Smooth muscle cell (in vitro differentiated cells): ENCODE measurements at regions not wholly inside any gene's neighbourhood (a gene's known extent, or its start where the extent isn't known, plus 50 kb on each side); places are given as distances from the start of the nearest gene placed in this dataset.

ENCODE experiments used
- DNase-seq: peaks from one replicate; lab custom pipeline; 2025; ENCODE audit not compliant: unreplicated experiment; lab: John Stamatoyannopoulos, UW
- H2AFZ ChIP-seq: fragments of 200-600 bp; sonication (generic); 2 replicates; pipeline ENCODE4 v1.6.0; 2016; ENCODE audit warnings: antibody characterized with exemption, low read depth, mild to moderate bottlenecking
- H3F3A ChIP-seq: fragments of 200-600 bp; sonication (generic); 2 replicates; pipeline ENCODE4 v1.6.0; 2017; ENCODE audit warnings: antibody characterized with exemption, low read depth
- H3K27ac ChIP-seq: fragments of 200-600 bp; sonication (generic); 2 replicates; pipeline ENCODE4 v1.5.1; 2016; ENCODE audit warnings: low read depth, mild to moderate bottlenecking
- H3K27me3 ChIP-seq: fragments of 200-600 bp; sonication (generic); 2 replicates; pipeline ENCODE4 v1.6.1; 2016; ENCODE audit warnings: low read depth, mild to moderate bottlenecking
- H3K36me3 ChIP-seq: fragments of 200-600 bp; sonication (generic); 2 replicates; pipeline ENCODE4 v1.5.1; 2016; ENCODE audit warnings: low read depth
- H3K4me1 ChIP-seq: fragments of 200-600 bp; sonication (generic); 2 replicates; pipeline ENCODE4 v1.5.1; 2016; ENCODE audit warnings: low read depth
- H3K4me2 ChIP-seq: fragments of 200-600 bp; sonication (generic); 2 replicates; pipeline ENCODE4 v1.6.0; 2016; ENCODE audit warnings: mild to moderate bottlenecking
- H3K4me3 ChIP-seq: fragments of 200-600 bp; sonication (generic); 2 replicates; pipeline ENCODE4 v1.5.1; 2016; ENCODE audit warnings: mild to moderate bottlenecking
- H3K79me2 ChIP-seq: fragments of 200-600 bp; sonication (generic); 2 replicates; pipeline ENCODE4 v1.6.0; 2016; ENCODE audit warnings: low read depth, mild to moderate bottlenecking
- H3K9ac ChIP-seq: fragments of 200-600 bp; sonication (generic); 2 replicates; pipeline ENCODE4 v1.6.0; 2016; ENCODE audit warnings: low read depth
- H3K9me3 ChIP-seq: fragments of 200-600 bp; sonication (generic); replicated peaks from 2 replicates; pipeline ENCODE4 v1.5.1; 2016; ENCODE audit warnings: low read depth
- H4K20me1 ChIP-seq: fragments of 200-600 bp; sonication (generic); 2 replicates; pipeline ENCODE4 v1.6.0; 2016; ENCODE audit warnings: low read depth
- WGBS: methylation state at CpG from one replicate; pipeline ENCODE4 v1.1.7; 2016; ENCODE audit warnings: low lambda C conversion rate; 5-methylcytosine and 5-hydroxymethylcytosine counted together
- TF ChIP-seq, protein P1 (sequence below): fragments of 200-600 bp; sonication (generic); IDR thresholded peaks from 2 replicates; pipeline ENCODE4 v1.5.1; 2017; ENCODE audit warnings: borderline replicate concordance, mild to moderate bottlenecking, antibody characterized with exemption; ENCODE audit not compliant: insufficient read depth, poor library complexity, severe bottlenecking

GRCh38 chrX:39596437-39596836 lies 501.3 kb downstream of the BCOR start:
- Histone ChIP-seq H3F3A (no peaks in the 10 kb centered on the region), H3K79me2 (no peaks in the 10 kb centered on the region), H3K27me3 (no peaks in the 10 kb centered on the region), H3K36me3 (no peaks in the 10 kb centered on the region), H3K9me3 (no peaks in the 10 kb centered on the region), H3K9ac (no peak overlapping the region), H3K4me1 (no peaks in the 10 kb centered on the region), H4K20me1 (no peaks in the 10 kb centered on the region), H3K4me3 (no peak overlapping the region), H3K27ac (no peak overlapping the region), H3K4me2 (no peak overlapping the region), H2AFZ (no peak overlapping the region)
- DNase-seq, result no peak
- TF ChIP-seq, protein P1, sequence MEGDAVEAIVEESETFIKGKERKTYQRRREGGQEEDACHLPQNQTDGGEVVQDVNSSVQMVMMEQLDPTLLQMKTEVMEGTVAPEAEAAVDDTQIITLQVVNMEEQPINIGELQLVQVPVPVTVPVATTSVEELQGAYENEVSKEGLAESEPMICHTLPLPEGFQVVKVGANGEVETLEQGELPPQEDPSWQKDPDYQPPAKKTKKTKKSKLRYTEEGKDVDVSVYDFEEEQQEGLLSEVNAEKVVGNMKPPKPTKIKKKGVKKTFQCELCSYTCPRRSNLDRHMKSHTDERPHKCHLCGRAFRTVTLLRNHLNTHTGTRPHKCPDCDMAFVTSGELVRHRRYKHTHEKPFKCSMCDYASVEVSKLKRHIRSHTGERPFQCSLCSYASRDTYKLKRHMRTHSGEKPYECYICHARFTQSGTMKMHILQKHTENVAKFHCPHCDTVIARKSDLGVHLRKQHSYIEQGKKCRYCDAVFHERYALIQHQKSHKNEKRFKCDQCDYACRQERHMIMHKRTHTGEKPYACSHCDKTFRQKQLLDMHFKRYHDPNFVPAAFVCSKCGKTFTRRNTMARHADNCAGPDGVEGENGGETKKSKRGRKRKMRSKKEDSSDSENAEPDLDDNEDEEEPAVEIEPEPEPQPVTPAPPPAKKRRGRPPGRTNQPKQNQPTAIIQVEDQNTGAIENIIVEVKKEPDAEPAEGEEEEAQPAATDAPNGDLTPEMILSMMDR, result no peak

DNA sequence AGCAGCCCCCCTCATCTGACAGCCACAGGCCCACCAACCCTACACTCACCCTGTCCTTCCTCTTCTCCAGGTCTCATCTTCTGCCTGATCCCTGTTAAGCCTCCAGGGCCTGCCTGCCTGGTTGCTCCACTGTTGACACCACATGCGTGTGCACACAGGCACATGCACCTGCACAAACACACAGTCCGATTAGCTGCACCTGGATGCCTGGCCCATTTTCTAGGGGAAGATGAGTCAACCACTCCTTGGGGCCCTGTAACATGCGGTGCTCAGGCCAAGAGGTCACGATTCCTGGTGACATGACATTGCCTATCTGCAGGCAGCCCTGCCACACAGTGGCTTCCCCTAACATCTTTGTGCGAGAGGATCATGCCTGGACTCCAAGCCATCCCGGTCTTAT lies 498.4 kb downstream of the BCOR start:
- H3K79me2 ChIP-seq, result no peaks in the 10 kb centered on the region
- H4K20me1 ChIP-seq, result no peaks in the 10 kb centered on the region
- no peak overlapping the region for H3K9ac ChIP-seq
- no peak overlapping the region for H3K4me3 ChIP-seq
- no peaks in the 10 kb centered on the region for H3K36me3 ChIP-seq
- no peak overlapping the region for H3K4me2 ChIP-seq
- H3K27ac ChIP-seq, result no peak overlapping the region
- TF ChIP-seq, protein P1, result no peak
- H3K27me3 ChIP-seq, result no peaks in the 10 kb centered on the region
- WGBS, result 94% methylated on average over 6 of the region's 6 CpGs
- H3F3A ChIP-seq, result no peaks in the 10 kb centered on the region
- no peaks in the 10 kb centered on the region for H3K9me3 ChIP-seq
- no peaks in the 10 kb centered on the region for H3K4me1 ChIP-seq
- DNase-seq, result no peak
- no peak overlapping the region for H2AFZ ChIP-seq

DNA sequence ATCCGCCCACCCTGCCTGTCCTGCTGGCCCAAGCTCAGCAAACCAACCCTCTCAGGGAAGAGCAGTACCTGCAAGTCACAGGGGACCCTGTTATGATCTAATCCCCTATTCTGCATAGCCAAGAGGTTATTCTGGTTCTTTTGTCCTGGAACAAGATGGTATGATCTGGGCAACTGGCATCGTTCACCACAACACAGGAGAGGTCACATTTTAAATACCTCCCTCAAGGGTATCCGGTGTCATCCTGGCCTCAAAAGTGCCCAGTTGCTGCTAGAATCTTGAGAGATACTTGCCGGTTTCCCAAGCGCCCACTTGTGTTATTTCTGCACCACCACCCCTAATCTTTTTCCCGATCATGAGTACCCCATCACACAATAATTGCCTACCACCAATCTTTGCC lies 497.5 kb downstream of the BCOR start:
- H3K27me3 ChIP-seq, result no peaks in the 10 kb centered on the region
- 92% methylated on average over 6 of the region's 6 CpGs for WGBS

More for the DNA sequence above, 497.5 kb downstream of the BCOR start:
- Histone ChIP-seq H3K79me2 (no peaks in the 10 kb centered on the region), H3K4me3 (no peak overlapping the region), H3K4me1 (no peaks in the 10 kb centered on the region), H3F3A (no peaks in the 10 kb centered on the region), H3K9me3 (no peaks in the 10 kb centered on the region), H4K20me1 (no peaks in the 10 kb centered on the region), H3K9ac (no peak overlapping the region), H2AFZ (no peak overlapping the region), H3K27ac (no peak overlapping the region), H3K36me3 (no peaks in the 10 kb centered on the region), H3K4me2 (no peak overlapping the region)
- TF ChIP-seq, protein P1, result no peak
- DNase-seq, result no peak
